Subcutaneous abdominal adipose tissue (tissue), 5 donors: ENCODE measurements at regions not wholly inside any gene's neighbourhood (a gene's known extent, or its start where the extent isn't known, plus 50 kb on each side); places are given as distances from the start of the nearest gene placed in this dataset.
"Not testable (repeated sequence)": the region's sequence is repeated elsewhere in the genome, so short reads cannot be mapped to it uniquely, and the experiment has no call there.

Source experiments
- H3K27ac ChIP-seq: one replicate; pipeline ENCODE4 v1.7.0; 2013; ENCODE audit warnings: low read depth, mild to moderate bottlenecking, inconsistent platforms, low read length, moderate library complexity
- H3K27me3 ChIP-seq, 5 donors: one replicate each; pipeline ENCODE4 v1.7.0; 2013; ENCODE audit warnings: low read length in 5 of 5, inconsistent platforms in 1 of 5; ENCODE audit not compliant: control insufficient read depth in 5 of 5, insufficient read depth in 4 of 5
- H3K36me3 ChIP-seq, 5 donors: one replicate each; pipeline ENCODE4 v1.7.0; 2013; ENCODE audit warnings: low read length in 5 of 5; ENCODE audit not compliant: control insufficient read depth in 5 of 5, insufficient read depth in 5 of 5
- H3K4me1 ChIP-seq, 5 donors: one replicate each; pipeline ENCODE4 v1.7.0; 2013; ENCODE audit warnings: low read length in 5 of 5, mild to moderate bottlenecking in 3 of 5, moderate library complexity in 1 of 5; ENCODE audit not compliant: control insufficient read depth in 5 of 5, insufficient read depth in 5 of 5
- H3K4me3 ChIP-seq, 5 donors: one replicate each; pipeline ENCODE4 v1.7.0; 2013; ENCODE audit warnings: low read length in 5 of 5, low read depth in 1 of 5
- H3K9ac ChIP-seq, 5 donors: one replicate each; pipeline ENCODE4 v1.7.0; 2013; ENCODE audit warnings: low read length in 5 of 5, mild to moderate bottlenecking in 4 of 5, moderate library complexity in 3 of 5
- H3K9me3 ChIP-seq, 5 donors: one replicate each; pipeline ENCODE4 v1.7.0; 2013; ENCODE audit warnings: low read length in 5 of 5; ENCODE audit not compliant: control insufficient read depth in 5 of 5
- donor health status: healthy.
- donor health status: healthy.
- donor health status: healthy.
- donor health status: healthy.
- donor health status: healthy.

GRCh38 chr18:68399721-68400120 is 315.2 kb downstream of the TMX3 start:
- H3K9ac ChIP-seq: no peak overlapping the region
- no peaks in the 10 kb centered on the region for H3K9me3 ChIP-seq
- H3K4me3 ChIP-seq: no peak overlapping the region
- H3K27me3 ChIP-seq: no peaks in the 10 kb centered on the region
- H3K4me1 ChIP-seq: peaks cover 0 to 7% (median 0%) of the 10 kb centered on the region in 5 donors
- no peaks in the 10 kb centered on the region for H3K36me3 ChIP-seq
- H3K27ac ChIP-seq: no peak overlapping the region

DNA sequence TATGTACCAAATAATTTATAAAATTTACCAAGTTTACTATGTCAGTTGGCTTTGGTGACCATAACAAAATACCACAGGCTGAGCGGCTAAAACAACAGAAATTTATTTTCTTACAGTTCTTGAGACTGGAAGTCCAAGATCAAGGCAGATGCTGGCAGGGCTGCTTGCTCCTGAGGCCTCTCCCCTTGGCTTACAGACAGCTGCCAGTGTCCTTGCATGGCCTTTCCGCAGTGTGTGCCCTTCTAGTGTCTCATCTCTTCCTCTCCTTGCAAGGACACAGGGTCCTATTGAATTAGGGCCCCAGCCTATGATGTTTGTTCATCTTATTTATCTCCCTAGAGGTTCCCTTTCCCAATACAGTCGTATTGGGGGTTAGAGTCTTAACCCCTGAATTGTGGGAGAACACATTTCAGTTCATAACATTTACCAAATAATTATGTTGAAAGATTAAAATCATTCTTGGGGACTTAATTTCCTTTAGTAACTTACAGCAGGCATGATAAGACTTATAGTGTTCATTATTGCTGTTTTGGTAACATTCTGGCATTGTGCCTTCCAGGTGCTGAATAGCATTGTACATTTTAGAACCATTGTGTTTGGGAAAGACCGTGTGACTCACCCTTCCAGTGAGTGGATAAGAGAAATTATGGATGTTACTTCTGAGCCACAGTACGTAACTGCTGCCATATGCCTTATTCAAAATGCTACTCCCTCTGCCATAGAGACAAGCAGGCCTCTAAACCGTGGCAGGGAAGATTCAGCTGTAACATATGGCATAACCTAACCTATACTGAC is 317.5 kb downstream of the TMX3 start:
- no peaks in the 10 kb centered on the region for H3K27me3 ChIP-seq
- no peak overlapping the region for H3K9ac ChIP-seq
- no peaks in the 10 kb centered on the region for H3K36me3 ChIP-seq
- H3K27ac ChIP-seq: peak overlapping the region; percentile 7
- H3K4me3 ChIP-seq: no peak overlapping the region
- H3K9me3 ChIP-seq: no peaks in the 10 kb centered on the region
- peaks cover 0 to 9% (median 0%) of the 10 kb centered on the region in 5 donors for H3K4me1 ChIP-seq

DNA sequence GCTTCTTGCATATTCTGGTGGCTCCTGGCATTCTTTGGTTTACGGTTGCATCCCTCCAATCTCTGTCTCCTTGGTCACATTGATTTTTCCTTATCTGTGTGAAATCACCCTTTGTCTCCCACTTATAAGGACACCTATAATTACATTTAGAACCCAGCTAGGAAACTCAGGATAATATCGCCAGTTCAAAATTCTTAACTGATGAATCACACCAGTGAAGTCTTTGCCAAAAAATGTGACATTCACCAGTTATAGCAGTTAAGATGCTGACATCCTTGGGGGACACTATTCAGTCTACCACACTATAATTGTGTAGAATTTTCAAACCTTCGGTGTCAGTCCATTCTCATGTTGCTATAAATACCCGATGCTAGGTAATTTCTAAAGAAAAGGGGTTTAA is 320.2 kb downstream of the TMX3 start:
- H3K9ac ChIP-seq: no peak overlapping the region
- peaks cover 0 to 9% (median 0%) of the 10 kb centered on the region in 5 donors for H3K4me1 ChIP-seq
- H3K27ac ChIP-seq: no peak overlapping the region
- peaks cover 0 to 3% (median 0%) of the 10 kb centered on the region in 5 donors for H3K9me3 ChIP-seq
- no peak overlapping the region for H3K4me3 ChIP-seq
- H3K36me3 ChIP-seq: no peaks in the 10 kb centered on the region
- no peaks in the 10 kb centered on the region for H3K27me3 ChIP-seq

- no peaks in the 10 kb centered on the region for H3K36me3 ChIP-seq
- H3K27ac ChIP-seq: no peak overlapping the region
- no peak overlapping the region for H3K4me3 ChIP-seq
- H3K4me1 ChIP-seq: peaks cover 0 to 9% (median 0%) of the 10 kb centered on the region in 5 donors
- H3K9ac ChIP-seq: no peak overlapping the region
- H3K9me3 ChIP-seq: peaks cover 0 to 3% (median 0%) of the 10 kb centered on the region in 5 donors
- H3K27me3 ChIP-seq: no peaks in the 10 kb centered on the region
These were observed 323.1 kb downstream of the TMX3 start for GRCh38 chr18:68391801-68392200.

DNA sequence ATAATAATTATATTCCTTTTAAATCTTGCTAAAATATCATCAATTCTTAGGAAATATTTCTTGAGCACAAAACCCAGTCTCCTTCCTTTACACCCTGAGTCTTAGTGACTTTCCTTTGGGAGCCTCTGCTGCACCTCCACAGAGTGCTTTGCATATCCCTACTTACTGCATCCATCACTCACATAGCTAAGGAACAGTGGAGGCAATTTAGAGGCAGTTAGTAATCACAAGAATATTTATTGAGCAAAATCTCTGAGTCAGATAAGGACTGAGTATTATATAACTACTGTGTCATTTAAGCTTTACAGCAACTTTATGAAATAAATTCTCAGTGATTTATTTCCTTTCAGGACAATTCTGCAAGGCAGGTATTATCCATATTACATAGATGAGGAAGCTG is 327.7 kb downstream of the TMX3 start:
- Histone ChIP-seq H3K4me3 (no peak overlapping the region), H3K27me3 (no peaks in the 10 kb centered on the region), H3K9me3 (peaks cover 0 to 5% (median 2%) of the 10 kb centered on the region in 5 donors), H3K9ac (no peak overlapping the region), H3K27ac (no peak overlapping the region), H3K4me1 (peaks cover 0 to 3% (median 0%) of the 10 kb centered on the region in 5 donors), H3K36me3 (no peaks in the 10 kb centered on the region)

DNA sequence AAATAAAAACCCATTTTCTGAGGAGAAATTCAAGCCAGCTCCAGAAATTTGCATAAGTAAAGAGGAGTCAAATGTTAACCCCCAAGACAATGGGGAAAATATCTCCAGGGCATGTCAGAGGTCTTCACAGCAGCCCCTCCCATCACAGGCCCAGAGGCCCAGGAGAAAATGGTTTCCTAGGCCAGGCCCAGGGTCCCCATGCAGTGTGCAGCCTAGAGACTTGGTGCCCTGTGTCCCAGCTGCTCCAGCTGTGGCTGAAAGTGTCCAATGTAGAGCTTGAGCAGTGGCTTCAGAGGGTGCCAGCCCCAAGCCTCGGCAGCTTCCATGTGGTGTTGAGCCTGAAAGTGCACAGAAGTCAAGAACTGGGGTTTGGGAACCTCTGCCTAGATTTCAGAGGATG is 330.9 kb downstream of the TMX3 start:
- not testable (repeated sequence) for H3K4me1 ChIP-seq, H3K36me3 ChIP-seq, H3K27me3 ChIP-seq, H3K27ac ChIP-seq, H3K9me3 ChIP-seq, H3K4me3 ChIP-seq, H3K9ac ChIP-seq

- Histone ChIP-seq H3K9me3 (no peaks in the 10 kb centered on the region), H3K4me3 (no peak overlapping the region), H3K27me3 (no peaks in the 10 kb centered on the region)
These were observed 338.0 kb downstream of the TMX3 start for GRCh38 chr18:68376926-68377325.

DNA sequence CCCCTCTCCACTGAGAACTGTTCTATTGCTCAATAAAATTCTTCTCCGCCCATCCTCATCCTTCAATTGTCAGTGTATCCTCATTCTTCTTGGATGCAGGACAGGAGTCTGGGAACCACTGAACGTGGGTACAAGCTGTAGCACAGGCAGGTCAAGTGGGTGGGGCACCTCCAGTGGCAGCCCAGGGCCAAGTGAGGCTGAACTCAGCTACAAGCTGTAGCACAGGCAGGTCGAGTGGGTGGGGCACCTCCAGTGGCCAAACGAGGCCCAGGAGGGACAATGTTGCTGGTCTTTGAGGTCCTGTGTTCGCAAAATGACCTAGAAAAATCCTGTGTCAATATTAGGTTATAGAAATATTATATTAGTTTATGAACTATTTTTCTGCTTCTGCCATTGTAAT is 352.0 kb downstream of the TMX3 start:
- H3K4me3 ChIP-seq: no peak overlapping the region
- H3K9ac ChIP-seq: no peak overlapping the region
- no peaks in the 10 kb centered on the region for H3K36me3 ChIP-seq
- peaks cover 0 to 4% (median 2%) of the 10 kb centered on the region in 5 donors for H3K9me3 ChIP-seq
- H3K27ac ChIP-seq: no peak overlapping the region
- no peaks in the 10 kb centered on the region for H3K27me3 ChIP-seq
- peaks cover 0 to 10% (median 0%) of the 10 kb centered on the region in 5 donors for H3K4me1 ChIP-seq

More at GRCh38 chr18:68376926-68377325, 338.0 kb downstream of the TMX3 start:
- Histone ChIP-seq H3K36me3 (no peaks in the 10 kb centered on the region), H3K4me1 (no peaks in the 10 kb centered on the region), H3K27ac (no peak overlapping the region), H3K9ac (no peak overlapping the region)

- peaks cover 0 to 21% (median 4%) of the 10 kb centered on the region in 5 donors for H3K4me1 ChIP-seq
- no peak overlapping the region for H3K27ac ChIP-seq
- H3K4me3 ChIP-seq: no peak overlapping the region
- H3K36me3 ChIP-seq: no peaks in the 10 kb centered on the region
- H3K27me3 ChIP-seq: no peaks in the 10 kb centered on the region
- H3K9me3 ChIP-seq: peaks cover 0 to 36% (median 18%) of the 10 kb centered on the region in 5 donors
- H3K9ac ChIP-seq: no peak overlapping the region
These were observed 359.3 kb downstream of the TMX3 start for GRCh38 chr18:68355637-68356036.

DNA sequence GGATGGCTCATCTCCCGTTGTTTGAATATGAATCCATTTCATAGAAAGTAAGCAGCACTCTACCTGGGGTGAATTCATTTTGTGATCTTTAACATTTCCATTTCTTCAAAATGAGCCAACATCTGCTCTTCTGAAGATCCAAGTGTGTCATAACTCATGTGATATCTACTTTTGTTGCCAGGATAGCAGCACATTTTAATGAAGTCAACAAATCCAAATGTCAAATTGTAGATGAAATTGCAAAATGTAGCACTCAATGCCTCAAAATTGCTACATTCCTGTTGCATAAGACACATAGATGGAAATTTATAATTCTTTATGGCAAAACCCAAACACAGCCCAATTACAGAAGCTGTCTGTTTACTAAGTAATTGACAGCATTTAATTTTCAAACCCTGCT is 360.7 kb downstream of the TMX3 start:
- H3K36me3 ChIP-seq: no peaks in the 10 kb centered on the region
- H3K4me1 ChIP-seq: peaks cover 0 to 14% (median 4%) of the 10 kb centered on the region in 5 donors
- peaks cover 0 to 36% (median 18%) of the 10 kb centered on the region in 5 donors for H3K9me3 ChIP-seq
- H3K27ac ChIP-seq: no peak overlapping the region
- H3K4me3 ChIP-seq: no peak overlapping the region
- no peak overlapping the region for H3K9ac ChIP-seq
- no peaks in the 10 kb centered on the region for H3K27me3 ChIP-seq
